DND-41 (cell line): ENCODE measurements at regions not wholly inside any gene's neighbourhood (a gene's known extent, or its start where the extent isn't known, plus 50 kb on each side); places are given as distances from the start of the nearest gene placed in this dataset.

ENCODE experiments used
- EZH2 ChIP-seq: IDR thresholded peaks from 3 replicates; pipeline ENCODE4 v1.6.1; 2012; ENCODE audit warnings: borderline replicate concordance, low read depth, mild to moderate bottlenecking, moderate library complexity, low read length, inconsistent platforms; ENCODE audit not compliant: severe bottlenecking
- TF ChIP-seq, protein P1 (sequence below): IDR thresholded peaks from 2 replicates; pipeline ENCODE4 v1.5.1; 2012; ENCODE audit warnings: borderline replicate concordance, low read length, moderate library complexity, mild to moderate bottlenecking; ENCODE audit not compliant: poor library complexity, severe bottlenecking; ENCODE audit errors: extremely low read depth

DNA sequence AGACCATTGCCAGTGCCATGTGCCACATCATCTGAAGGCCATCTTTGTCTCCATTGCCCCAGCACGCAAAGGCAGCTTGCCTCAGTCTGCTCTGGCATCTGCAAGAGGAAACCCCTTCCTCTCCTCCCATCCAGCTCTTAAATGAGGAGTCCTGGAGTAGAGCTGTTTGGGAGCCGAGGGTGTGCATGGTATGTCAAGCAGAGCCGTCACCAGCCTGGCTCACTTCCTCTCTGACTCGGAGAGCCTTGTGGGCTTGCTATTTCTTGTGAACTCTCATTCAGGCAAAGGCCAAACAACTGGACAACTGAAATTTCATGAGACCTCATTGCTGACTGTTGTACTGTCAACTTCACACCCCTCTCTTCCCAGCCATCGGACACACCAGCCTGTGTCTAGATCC, 143.9 kb downstream of the SIPA1L2 start:
- TF ChIP-seq, protein P1, sequence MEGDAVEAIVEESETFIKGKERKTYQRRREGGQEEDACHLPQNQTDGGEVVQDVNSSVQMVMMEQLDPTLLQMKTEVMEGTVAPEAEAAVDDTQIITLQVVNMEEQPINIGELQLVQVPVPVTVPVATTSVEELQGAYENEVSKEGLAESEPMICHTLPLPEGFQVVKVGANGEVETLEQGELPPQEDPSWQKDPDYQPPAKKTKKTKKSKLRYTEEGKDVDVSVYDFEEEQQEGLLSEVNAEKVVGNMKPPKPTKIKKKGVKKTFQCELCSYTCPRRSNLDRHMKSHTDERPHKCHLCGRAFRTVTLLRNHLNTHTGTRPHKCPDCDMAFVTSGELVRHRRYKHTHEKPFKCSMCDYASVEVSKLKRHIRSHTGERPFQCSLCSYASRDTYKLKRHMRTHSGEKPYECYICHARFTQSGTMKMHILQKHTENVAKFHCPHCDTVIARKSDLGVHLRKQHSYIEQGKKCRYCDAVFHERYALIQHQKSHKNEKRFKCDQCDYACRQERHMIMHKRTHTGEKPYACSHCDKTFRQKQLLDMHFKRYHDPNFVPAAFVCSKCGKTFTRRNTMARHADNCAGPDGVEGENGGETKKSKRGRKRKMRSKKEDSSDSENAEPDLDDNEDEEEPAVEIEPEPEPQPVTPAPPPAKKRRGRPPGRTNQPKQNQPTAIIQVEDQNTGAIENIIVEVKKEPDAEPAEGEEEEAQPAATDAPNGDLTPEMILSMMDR, result no peak
- TF ChIP-seq EZH2, result no peak
